HepG2 (cell line): ENCODE measurements at regions not wholly inside any gene's neighbourhood (a gene's known extent, or its start where the extent isn't known, plus 50 kb on each side); places are given as distances from the start of the nearest gene placed in this dataset.

ENCODE experiments used
- ATAC-seq: fragments of 200-7000 bp; cut with Tn5 transposase; 3 replicates; pipeline ENCODE4 v1.9.1; 2020; ENCODE audit warnings: mild to moderate bottlenecking, moderate library complexity
- BruUV-seq: library from RNA; stranded (reverse); fragments of 400-500 nt; replicated peaks from 2 replicates; lab custom pipeline; 2021; lab: Mats Ljungman, UMichigan
- CTCF ChIA-PET: fragments of 300-600 bp; formaldehyde crosslinking; extraction: SDS; loops from one replicate; lab custom pipeline; 2021; ENCODE audit warnings: low total read pairs, inconsistent platforms, low intra/inter-chr PET ratio; lab: Yijun Ruan, JAX
- POLR2A ChIA-PET: fragments of 350-600 bp; sonication (Branson Sonifier 250); formaldehyde crosslinking; loops from one replicate; lab custom pipeline; 2020; ENCODE audit warnings: antibody characterized with exemption, inconsistent platforms; lab: Yijun Ruan, JAX
- DNase-seq: peaks from one replicate; pipeline ENCODE4 v3.0.0-alpha.2; 2015; ENCODE audit warnings: low spot score
- FAIRE-seq: peaks from 3 replicates; lab custom pipeline; 2011; peaks lifted over from hg19 to GRCh38; lab: Jason Lieb, UNC
- H2AFZ ChIP-seq: one replicate; pipeline ENCODE4 v1.6.1; 2011; ENCODE audit warnings: low read length, inconsistent platforms
- H3K27ac ChIP-seq: fragments of 300-600 bp; 3 replicates; pipeline ENCODE4 v1.8.0; 2011; ENCODE audit warnings: mixed run types, mild to moderate bottlenecking, mixed read lengths, low read length, inconsistent platforms; ENCODE audit not compliant: insufficient read depth; ENCODE audit errors: extremely low read length
- H3K27me3 ChIP-seq, 2 experiments: fragments of 200-600 bp in 1 of 2; 2 replicates in 1 of 2; 3 replicates in 1 of 2; pipeline versions ENCODE4 v1.6.0 to v1.8.0; 2011; ENCODE audit warnings: low read length in 2 of 2, mild to moderate bottlenecking in 2 of 2, moderate library complexity in 2 of 2, inconsistent platforms in 1 of 2; ENCODE audit not compliant: insufficient read depth in 2 of 2, control insufficient read depth in 1 of 2
- H3K36me3 ChIP-seq, 2 experiments: fragments of 200-600 bp in 1 of 2; replicated peaks in 1 of 2; 2 replicates in 1 of 2; 3 replicates in 1 of 2; pipeline versions ENCODE4 v1.5.1 to v1.8.0; 2011; ENCODE audit warnings: low read length in 2 of 2, inconsistent platforms in 1 of 2; ENCODE audit not compliant: insufficient read depth in 2 of 2, control insufficient read depth in 1 of 2
- H3K4me1 ChIP-seq: 2 replicates; pipeline ENCODE4 v1.5.1; 2012; ENCODE audit warnings: low read length, inconsistent platforms; ENCODE audit not compliant: insufficient read depth
- H3K4me2 ChIP-seq: 2 replicates; pipeline ENCODE4 v1.6.0; 2011; ENCODE audit warnings: low read depth, low read length, inconsistent platforms
- H3K4me3 ChIP-seq, 3 experiments: fragments of 200-600 bp in 1 of 3; sonication (generic), shearing (Covaris generic) in 1 of 3; replicated peaks in 1 of 3; 2 replicates each; pipeline ENCODE4 v1.5.1; 2011 to 2016; ENCODE audit warnings: low read length in 3 of 3, inconsistent platforms in 2 of 3, low read depth in 2 of 3, mild to moderate bottlenecking in 2 of 3, control low read depth in 1 of 3, mixed read lengths in 1 of 3; ENCODE audit not compliant: insufficient read depth in 1 of 3
- H3K79me2 ChIP-seq: one replicate; pipeline ENCODE4 v1.6.1; 2011; ENCODE audit warnings: low read length, inconsistent platforms; ENCODE audit not compliant: insufficient read depth
- H3K9ac ChIP-seq: 2 replicates; pipeline ENCODE4 v1.6.0; 2011; ENCODE audit warnings: mild to moderate bottlenecking, low read depth, low read length, inconsistent platforms; ENCODE audit not compliant: insufficient read depth
- H3K9me3 ChIP-seq: 2 replicates; pipeline ENCODE4 v1.5.1; 2012; ENCODE audit warnings: mild to moderate bottlenecking, low read length
- H4K20me1 ChIP-seq: 2 replicates; pipeline ENCODE4 v1.6.0; 2011; ENCODE audit warnings: inconsistent platforms, mild to moderate bottlenecking, low read length, moderate library complexity; ENCODE audit not compliant: insufficient read depth
- GATA4 ChIP-seq: sonication (generic); IDR thresholded peaks from 2 replicates; pipeline ENCODE4 v1.6.1; 2016; ENCODE audit warnings: antibody characterized with exemption, low read depth, borderline replicate concordance
- GLMP ChIP-seq: sonication (generic); formaldehyde crosslinking; IDR thresholded peaks from 2 replicates; pipeline ENCODE4 v1.9.0; 2021; ENCODE audit warnings: missing genetic modification reagents, mild to moderate bottlenecking, borderline replicate concordance
- NFE2L2 ChIP-seq: fragments of 150-350 bp; IDR thresholded peaks from 2 replicates; pipeline ENCODE4 v1.6.1; 2014; ENCODE audit warnings: low read length
- NPAS2 ChIP-seq: sonication (generic); formaldehyde crosslinking; IDR thresholded peaks from 2 replicates; pipeline ENCODE4 v1.8.0; 2022; ENCODE audit warnings: mild to moderate bottlenecking, missing genetic modification reagents, borderline replicate concordance
- PHF21A ChIP-seq: sonication (generic); formaldehyde crosslinking; IDR thresholded peaks from 2 replicates; pipeline ENCODE4 v1.5.0; 2020; ENCODE audit warnings: mild to moderate bottlenecking, missing genetic modification reagents
- SIN3A ChIP-seq: IDR thresholded peaks from 2 replicates; pipeline ENCODE4 v1.6.1; 2011; ENCODE audit warnings: low read depth, mild to moderate bottlenecking, control low read depth, low read length, borderline replicate concordance
- SMARCE1 ChIP-seq: fragments of 450-650 bp; IDR thresholded peaks from 2 replicates; pipeline ENCODE4 v1.6.1; 2017; ENCODE audit warnings: borderline replicate concordance
- SYNCRIP ChIP-seq: fragments of 200-400 bp; formaldehyde crosslinking; IDR thresholded peaks from 2 replicates; pipeline ENCODE4 v1.6.1; 2018; ENCODE audit warnings: mild to moderate bottlenecking, low read depth, low read length; ENCODE audit not compliant: insufficient read depth
- USF2 ChIP-seq, 2 experiments: sonication (generic) in 1 of 2; formaldehyde crosslinking in 1 of 2; IDR thresholded peaks; 2 replicates each; pipeline versions ENCODE4 v1.5.1 to v1.6.1; 2011 to 2020; ENCODE audit warnings: borderline replicate concordance in 1 of 2, low read depth in 1 of 2, low read length in 1 of 2, mild to moderate bottlenecking in 1 of 2, missing genetic modification reagents in 1 of 2, moderate library complexity in 1 of 2
- ZBTB14 ChIP-seq: sonication (generic); formaldehyde crosslinking; IDR thresholded peaks from 2 replicates; pipeline ENCODE4 v1.4.0; 2020; ENCODE audit warnings: missing genetic modification reagents
- ZFP82 ChIP-seq: sonication (generic); formaldehyde crosslinking; IDR thresholded peaks from 2 replicates; pipeline ENCODE4 v1.5.1; 2020; ENCODE audit warnings: mild to moderate bottlenecking, missing genetic modification reagents, borderline replicate concordance
- ZNF792 ChIP-seq: IDR thresholded peaks from 2 replicates; pipeline ENCODE4 v1.6.1; 2016
- ZNF891 ChIP-seq: sonication (generic); formaldehyde crosslinking; IDR thresholded peaks from 2 replicates; pipeline ENCODE4 v1.5.0; 2020; ENCODE audit warnings: mild to moderate bottlenecking, missing genetic modification reagents
- WGBS: methylation state at CpG from one replicate; pipeline ENCODE4 v1.1.6; 2017; ENCODE audit warnings: low lambda C conversion rate; 5-methylcytosine and 5-hydroxymethylcytosine counted together
- in situ Hi-C: cut with HindIII; loops from 2 replicates; pipeline ENCODE4 v1.10.0; 2017; ENCODE audit warnings: low pct_unique_long_range_greater_than_20kb; ENCODE audit not compliant: extremely low pct_ligation_motif_present
- intact Hi-C: fragments of 100-400 bp; cut with micrococcal nuclease; formaldehyde crosslinking; loops from one replicate; pipeline ENCODE4 v1.10.0; 2022; ENCODE audit not compliant: unreplicated experiment

GRCh38 chr10:88185830-88186229 is 322.4 kb downstream of the PTEN start:
- Histone ChIP-seq H4K20me1 (no peaks in the 10 kb centered on the region), H3K4me2 (no peak overlapping the region), H3K79me2 (no peaks in the 10 kb centered on the region), H3K27me3 (no peaks in the 10 kb centered on the region), H3K4me1 (no peaks in the 10 kb centered on the region), H3K9me3 (no peaks in the 10 kb centered on the region), H2AFZ (no peak overlapping the region), H3K9ac (no peak overlapping the region), H3K36me3 (no peaks in the 10 kb centered on the region)
- CTCF ChIA-PET: no interaction called here
- BruUV-seq: no TSS peak
- POLR2A ChIA-PET: no interaction called here
- FAIRE-seq (no peak), DNase-seq (no peak)
- 10% methylated on average over 2 of the region's 2 CpGs for WGBS
- in situ Hi-C loops: no loop called here
- intact Hi-C loops: no loop called here
- no peak for TF ChIP-seq SMARCE1
- TF ChIP-seq ZBTB14: no peak
- no peak for TF ChIP-seq ZFP82 (CRISPR knock-in tag)
- TF ChIP-seq SYNCRIP: no peak
- TF ChIP-seq GATA4: no peak
- no peak for TF ChIP-seq PHF21A (CRISPR knock-in tag)
- TF ChIP-seq ZNF891: no peak
- TF ChIP-seq NFE2L2: no peak
- TF ChIP-seq ZNF792 (CRISPR knock-in tag): no peak
- no peak for TF ChIP-seq NPAS2
- no peak for TF ChIP-seq USF2 (IDR thresholded peaks at IDR 0.05; ENCODE audit: low read depth, low read length)
- no peak for TF ChIP-seq USF2 (CRISPR knock-in tag; IDR thresholded peaks at IDR 0.05; ENCODE audit: borderline replicate concordance)
- no peak for TF ChIP-seq GLMP
- no peak for TF ChIP-seq SIN3A
- TF ChIP-seq, all 625 proteins: peak for 0
- no peak overlapping the region for H3K27ac ChIP-seq
- no peak for ATAC-seq
- H3K4me3 ChIP-seq: no peak overlapping the region
